ENCODE measurements at regions not wholly inside any gene's neighbourhood (a gene's known extent, or its start where the extent isn't known, plus 50 kb on each side); places are given as distances from the start of the nearest gene placed in this dataset.

DNA sequence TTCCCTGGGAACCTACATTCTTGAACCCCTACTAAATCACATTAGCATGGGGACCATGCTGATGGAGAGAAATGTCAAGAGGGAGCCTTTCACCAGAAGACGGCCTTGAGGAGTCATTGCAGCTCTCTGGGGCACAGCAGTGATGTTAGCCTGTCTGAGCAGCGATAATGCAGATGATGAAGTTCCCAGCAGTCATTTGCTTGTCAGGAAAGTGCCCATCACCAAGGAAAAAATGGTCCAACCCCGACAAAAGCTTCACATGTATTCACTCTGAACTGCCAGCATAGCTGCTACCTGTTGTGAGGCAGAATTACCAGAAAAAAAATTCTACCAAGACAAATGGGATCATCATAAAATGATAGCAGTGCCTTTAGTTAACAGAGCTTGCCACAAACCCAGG lies 238.4 kb upstream of the UMPS start:
- Histone ChIP-seq H3K36me3 (replicated peaks in 1 of 2; ENCODE audit: control insufficient read depth in 1 of 2, insufficient read depth in 2 of 2, low read length in 2 of 2) (no peaks in the 10 kb centered on the region), H2AFZ (ENCODE audit: insufficient read depth, low read depth, low read length, poor library complexity, severe bottlenecking) (no peak overlapping the region), H3K27ac (ENCODE audit: low read depth in 1 of 2, low read length in 2 of 2) (no peak overlapping the region), H3K4me2 (replicated peaks; ENCODE audit: extremely low read depth, low read length, poor library complexity, severe bottlenecking) (no peak overlapping the region), H3K27me3 (ENCODE audit: control insufficient read depth in 2 of 2, insufficient read depth in 2 of 2, low read length in 2 of 2) (no peaks in the 10 kb centered on the region), H3K4me3 (replicated peaks in 1 of 3; ENCODE audit: low read depth in 2 of 3, low read length in 3 of 3) (no peak overlapping the region), H3K9me3 (replicated peaks in 1 of 2; ENCODE audit: control insufficient read depth in 1 of 2, insufficient read depth in 1 of 2, low read length in 2 of 2) (no peaks in the 10 kb centered on the region), H4K20me1 (ENCODE audit: insufficient read depth, low read length) (no peaks in the 10 kb centered on the region), H3K9ac (ENCODE audit: insufficient read depth, low read length, poor library complexity, severe bottlenecking) (no peak overlapping the region), H3K4me1 (ENCODE audit: control insufficient read depth in 1 of 2, insufficient read depth in 2 of 2, low read length in 2 of 2) (no peaks in the 10 kb centered on the region), H3K79me2 (ENCODE audit: insufficient read depth, low read length) (no peaks in the 10 kb centered on the region)
- H3K36me3 Mint-ChIP-seq: no peaks in the 10 kb centered on the region
- H3K27me3 Mint-ChIP-seq (ENCODE audit: low read depth in 3 of 3): peaks cover 6 to 15% (median 7%) of the 10 kb centered on the region in 3 donors
- WGBS (ENCODE audit: insufficient coverage): 100% methylated on average over 1 of the region's 3 CpGs
- TF ChIP-seq CTCF (IDR thresholded peaks at IDR 0.05): no peak
- intact Hi-C loops (cut with micrococcal nuclease): no loop called here
- no peak overlapping the region for H3K4me3 Mint-ChIP-seq
- H3K4me1 Mint-ChIP-seq: peaks cover 6% of the 10 kb centered on the region
- peaks cover 0 to 2% (median 0%) of the 10 kb centered on the region in 7 donors for H3K9me3 Mint-ChIP-seq
- no peak for DNase-seq
- H3K27ac Mint-ChIP-seq: no peak overlapping the region

DNA sequence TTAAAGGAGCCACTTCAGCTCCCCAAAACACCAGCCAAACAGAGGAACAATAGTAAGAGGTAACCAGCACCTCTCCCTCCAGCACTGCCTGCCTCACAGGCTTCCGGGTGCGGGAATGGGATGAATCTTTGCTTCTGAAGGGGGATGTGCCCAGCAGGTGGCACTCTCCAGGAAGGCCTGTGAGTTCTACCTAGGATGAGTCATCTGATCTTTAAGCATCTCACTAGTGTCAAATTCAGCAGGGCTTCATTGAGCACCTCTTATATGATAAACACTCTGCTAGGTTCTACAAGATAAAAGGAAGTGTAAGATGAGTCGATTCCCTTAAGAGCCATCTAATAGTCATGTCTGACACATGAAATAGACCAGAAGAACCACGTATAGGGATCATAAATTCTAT lies 237.4 kb upstream of the UMPS start:
- Histone ChIP-seq H3K4me1 (ENCODE audit: control insufficient read depth in 1 of 2, insufficient read depth in 2 of 2, low read length in 2 of 2) (no peaks in the 10 kb centered on the region), H4K20me1 (ENCODE audit: insufficient read depth, low read length) (no peaks in the 10 kb centered on the region), H3K36me3 (replicated peaks in 1 of 2; ENCODE audit: control insufficient read depth in 1 of 2, insufficient read depth in 2 of 2, low read length in 2 of 2) (no peaks in the 10 kb centered on the region), H3K9ac (ENCODE audit: insufficient read depth, low read length, poor library complexity, severe bottlenecking) (no peak overlapping the region), H3K4me2 (replicated peaks; ENCODE audit: extremely low read depth, low read length, poor library complexity, severe bottlenecking) (no peak overlapping the region), H3K27me3 (ENCODE audit: control insufficient read depth in 2 of 2, insufficient read depth in 2 of 2, low read length in 2 of 2) (no peaks in the 10 kb centered on the region), H3K27ac (ENCODE audit: low read depth in 1 of 2, low read length in 2 of 2) (no peak overlapping the region), H2AFZ (ENCODE audit: insufficient read depth, low read depth, low read length, poor library complexity, severe bottlenecking) (no peak overlapping the region), H3K4me3 (replicated peaks in 1 of 3; ENCODE audit: low read depth in 2 of 3, low read length in 3 of 3) (no peak overlapping the region), H3K79me2 (ENCODE audit: insufficient read depth, low read length) (no peaks in the 10 kb centered on the region), H3K9me3 (replicated peaks in 1 of 2; ENCODE audit: control insufficient read depth in 1 of 2, insufficient read depth in 1 of 2, low read length in 2 of 2) (no peaks in the 10 kb centered on the region)
- H3K9me3 Mint-ChIP-seq: peaks cover 0 to 2% (median 0%) of the 10 kb centered on the region in 7 donors
- H3K4me1 Mint-ChIP-seq: peaks cover 6% of the 10 kb centered on the region
- WGBS (ENCODE audit: insufficient coverage): no CpG with 5 or more reads among the region's 4 CpGs
- H3K4me3 Mint-ChIP-seq: no peak overlapping the region
- no peak overlapping the region for H3K27ac Mint-ChIP-seq
- intact Hi-C loops (cut with micrococcal nuclease): no loop called here
- TF ChIP-seq CTCF (IDR thresholded peaks at IDR 0.05): no peak
- DNase-seq: no peak
- H3K36me3 Mint-ChIP-seq: no peaks in the 10 kb centered on the region
- H3K27me3 Mint-ChIP-seq (ENCODE audit: low read depth in 3 of 3): peaks cover 6 to 17% (median 7%) of the 10 kb centered on the region in 3 donors

Measured in CD14-positive monocyte (primary cell).